ENCODE measurements at regions not wholly inside any gene's neighbourhood (a gene's known extent, or its start where the extent isn't known, plus 50 kb on each side); places are given as distances from the start of the nearest gene placed in this dataset.

DNA sequence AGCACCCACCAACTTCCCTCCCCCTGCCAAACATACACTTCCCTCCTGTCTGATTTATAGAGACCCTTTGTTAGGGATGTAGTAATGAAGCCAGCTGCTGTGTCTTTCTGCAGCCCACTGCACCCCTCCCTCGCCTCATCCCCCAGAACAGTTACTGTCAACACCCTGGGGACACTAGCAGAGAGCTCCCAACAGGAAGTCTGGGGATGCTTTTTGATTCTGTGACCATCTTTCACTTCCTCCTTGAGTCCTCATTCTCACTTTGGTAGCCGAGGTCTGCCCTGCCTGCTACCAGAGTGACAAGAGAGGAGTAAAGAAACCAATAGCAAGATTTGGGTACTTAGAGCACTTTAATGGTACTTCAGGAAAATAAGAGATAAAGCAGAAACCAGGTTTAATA, 201.6 kb downstream of the SATB1 start:
- ATAC-seq, result no peak
- POLR2A ChIA-PET, result no interaction called here
- no peak for FAIRE-seq
- no peak for DNase-seq (ENCODE audit: low read depth in 1 of 2, low spot score in 1 of 2)
- no peaks in the 10 kb centered on the region for H3K4me1 ChIP-seq
- no peak for TF ChIP-seq RNF2 (IDR thresholded peaks at IDR 0.05; ENCODE audit: borderline replicate concordance, low read depth)
- TF ChIP-seq, protein P1, sequence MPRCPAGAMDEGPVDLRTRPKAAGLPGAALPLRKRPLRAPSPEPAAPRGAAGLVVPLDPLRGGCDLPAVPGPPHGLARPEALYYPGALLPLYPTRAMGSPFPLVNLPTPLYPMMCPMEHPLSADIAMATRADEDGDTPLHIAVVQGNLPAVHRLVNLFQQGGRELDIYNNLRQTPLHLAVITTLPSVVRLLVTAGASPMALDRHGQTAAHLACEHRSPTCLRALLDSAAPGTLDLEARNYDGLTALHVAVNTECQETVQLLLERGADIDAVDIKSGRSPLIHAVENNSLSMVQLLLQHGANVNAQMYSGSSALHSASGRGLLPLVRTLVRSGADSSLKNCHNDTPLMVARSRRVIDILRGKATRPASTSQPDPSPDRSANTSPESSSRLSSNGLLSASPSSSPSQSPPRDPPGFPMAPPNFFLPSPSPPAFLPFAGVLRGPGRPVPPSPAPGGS (IDR thresholded peaks at IDR 0.05), result no peak
- TF ChIP-seq ESRRA (IDR thresholded peaks at IDR 0.05; ENCODE audit: borderline replicate concordance, low read length), result no peak
- TF ChIP-seq EP300 (IDR thresholded peaks at IDR 0.05), result no peak
- no peak for TF ChIP-seq MAZ (IDR thresholded peaks at IDR 0.05; ENCODE audit: borderline replicate concordance, low read depth, low read length)
- TF ChIP-seq HOXB13 (CRISPR knock-in tag; IDR thresholded peaks at IDR 0.05; ENCODE audit: low read depth), result no peak
- TF ChIP-seq, protein P2, sequence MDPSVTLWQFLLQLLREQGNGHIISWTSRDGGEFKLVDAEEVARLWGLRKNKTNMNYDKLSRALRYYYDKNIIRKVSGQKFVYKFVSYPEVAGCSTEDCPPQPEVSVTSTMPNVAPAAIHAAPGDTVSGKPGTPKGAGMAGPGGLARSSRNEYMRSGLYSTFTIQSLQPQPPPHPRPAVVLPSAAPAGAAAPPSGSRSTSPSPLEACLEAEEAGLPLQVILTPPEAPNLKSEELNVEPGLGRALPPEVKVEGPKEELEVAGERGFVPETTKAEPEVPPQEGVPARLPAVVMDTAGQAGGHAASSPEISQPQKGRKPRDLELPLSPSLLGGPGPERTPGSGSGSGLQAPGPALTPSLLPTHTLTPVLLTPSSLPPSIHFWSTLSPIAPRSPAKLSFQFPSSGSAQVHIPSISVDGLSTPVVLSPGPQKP (IDR thresholded peaks at IDR 0.05; ENCODE audit: low read depth, low read length), result no peak
- TF ChIP-seq, protein P3, sequence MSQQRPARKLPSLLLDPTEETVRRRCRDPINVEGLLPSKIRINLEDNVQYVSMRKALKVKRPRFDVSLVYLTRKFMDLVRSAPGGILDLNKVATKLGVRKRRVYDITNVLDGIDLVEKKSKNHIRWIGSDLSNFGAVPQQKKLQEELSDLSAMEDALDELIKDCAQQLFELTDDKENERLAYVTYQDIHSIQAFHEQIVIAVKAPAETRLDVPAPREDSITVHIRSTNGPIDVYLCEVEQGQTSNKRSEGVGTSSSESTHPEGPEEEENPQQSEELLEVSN (IDR thresholded peaks at IDR 0.05; ENCODE audit: borderline replicate concordance, low read depth), result no peak
- TF ChIP-seq ZC3H11A (IDR thresholded peaks at IDR 0.05), result no peak
- no peak for TF ChIP-seq EHMT2 (IDR thresholded peaks at IDR 0.05; ENCODE audit: low read depth)
- TF ChIP-seq PHF8 (IDR thresholded peaks at IDR 0.05; ENCODE audit: borderline replicate concordance, low read depth), result no peak
- no peak for TF ChIP-seq MAFK (IDR thresholded peaks at IDR 0.05; ENCODE audit: partially characterized antibody)
- H3K9me3 ChIP-seq, result no peaks in the 10 kb centered on the region
- H3K4me3 ChIP-seq, result no peak overlapping the region
- H3K4me2 ChIP-seq, result no peak overlapping the region
- CTCF ChIA-PET, result no interaction called here
- no peak overlapping the region for H3K27ac ChIP-seq
- WGBS (ENCODE audit: missing lambda C conversion rate), result 21% methylated on average over 2 of the region's 2 CpGs

DNA sequence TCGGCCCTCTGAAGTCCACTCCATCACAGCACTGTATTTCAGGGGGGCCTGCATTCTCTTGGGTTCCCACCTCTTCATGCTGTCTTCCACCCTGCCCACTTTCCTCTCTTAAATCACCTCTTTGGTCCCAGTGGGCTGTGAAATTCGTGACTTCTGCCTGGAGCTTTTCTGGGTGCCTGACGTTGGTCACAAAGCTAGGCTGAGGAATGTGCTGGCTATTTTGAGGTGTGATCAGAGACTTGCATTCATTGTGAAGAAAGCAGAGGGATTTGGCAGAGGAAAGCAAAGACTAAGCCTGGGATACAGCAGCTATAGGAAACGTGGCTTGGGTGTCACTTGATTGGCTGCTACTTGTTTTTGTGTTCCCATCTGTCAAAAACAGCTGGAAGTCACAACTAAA, 202.5 kb downstream of the SATB1 start:
- H3K27ac ChIP-seq, result no peak overlapping the region
- H3K9me3 ChIP-seq, result no peaks in the 10 kb centered on the region
- no peak overlapping the region for H3K4me2 ChIP-seq
- 3% methylated on average over 4 of the region's 4 CpGs for WGBS (ENCODE audit: missing lambda C conversion rate)
- TF ChIP-seq, protein P2 (IDR thresholded peaks at IDR 0.05; ENCODE audit: low read depth, low read length), result no peak
- TF ChIP-seq EHF (CRISPR knock-in tag; IDR thresholded peaks at IDR 0.05) (no peak), NR3C1 (IDR thresholded peaks at IDR 0.05) (no peak), CHD4 (IDR thresholded peaks at IDR 0.05; ENCODE audit: borderline replicate concordance) (no peak), HEYL (CRISPR knock-in tag; IDR thresholded peaks at IDR 0.05) (no peak)
- TF ChIP-seq, protein P4, sequence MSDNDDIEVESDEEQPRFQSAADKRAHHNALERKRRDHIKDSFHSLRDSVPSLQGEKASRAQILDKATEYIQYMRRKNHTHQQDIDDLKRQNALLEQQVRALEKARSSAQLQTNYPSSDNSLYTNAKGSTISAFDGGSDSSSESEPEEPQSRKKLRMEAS (IDR thresholded peaks at IDR 0.05), result no peak
- TF ChIP-seq, protein P1 (IDR thresholded peaks at IDR 0.05), result no peak
- POLR2A ChIA-PET, result no interaction called here
- FAIRE-seq (no peak), ATAC-seq (no peak), DNase-seq (ENCODE audit: low read depth in 1 of 2, low spot score in 1 of 2) (no peak)
- H3K4me3 ChIP-seq, result no peak overlapping the region
- H3K4me1 ChIP-seq, result no peaks in the 10 kb centered on the region
- CTCF ChIA-PET, result no interaction called here

All from A549 (cell line).